Nephron progenitor cell (in vitro differentiated cells): ENCODE measurements at regions not wholly inside any gene's neighbourhood (a gene's known extent, or its start where the extent isn't known, plus 50 kb on each side); places are given as distances from the start of the nearest gene placed in this dataset.

Experiments
- DNase-seq: peaks from one replicate; pipeline ENCODE4 v3.0.0; 2021
- H3K27ac Mint-ChIP-seq: 2 replicates; pipeline ENCODE4 v1.8.0; 2021; ENCODE audit warnings: mild to moderate bottlenecking, moderate library complexity, mixed read lengths
- H3K27me3 Mint-ChIP-seq: 2 replicates; pipeline ENCODE4 v1.8.0; 2021; ENCODE audit warnings: mild to moderate bottlenecking, low read depth, mixed read lengths; ENCODE audit not compliant: poor library complexity
- H3K36me3 Mint-ChIP-seq: 2 replicates; pipeline ENCODE4 v1.8.0; 2021; ENCODE audit warnings: low read depth, mixed read lengths
- H3K4me1 Mint-ChIP-seq: 2 replicates; pipeline ENCODE4 v1.8.0; 2021; ENCODE audit warnings: mixed read lengths
- H3K4me3 Mint-ChIP-seq: 2 replicates; pipeline ENCODE4 v1.8.0; 2021; ENCODE audit warnings: mild to moderate bottlenecking, moderate library complexity, mixed read lengths
- H3K9me3 Mint-ChIP-seq: 2 replicates; pipeline ENCODE4 v1.8.0; 2021; ENCODE audit warnings: mild to moderate bottlenecking, moderate library complexity, mixed read lengths
- TF ChIP-seq, protein P1 (sequence below): fragments of 200-600 bp; sonication (generic); IDR thresholded peaks from 2 replicates; pipeline ENCODE4 v1.5.0; 2021; ENCODE audit warnings: antibody characterized with exemption

DNA sequence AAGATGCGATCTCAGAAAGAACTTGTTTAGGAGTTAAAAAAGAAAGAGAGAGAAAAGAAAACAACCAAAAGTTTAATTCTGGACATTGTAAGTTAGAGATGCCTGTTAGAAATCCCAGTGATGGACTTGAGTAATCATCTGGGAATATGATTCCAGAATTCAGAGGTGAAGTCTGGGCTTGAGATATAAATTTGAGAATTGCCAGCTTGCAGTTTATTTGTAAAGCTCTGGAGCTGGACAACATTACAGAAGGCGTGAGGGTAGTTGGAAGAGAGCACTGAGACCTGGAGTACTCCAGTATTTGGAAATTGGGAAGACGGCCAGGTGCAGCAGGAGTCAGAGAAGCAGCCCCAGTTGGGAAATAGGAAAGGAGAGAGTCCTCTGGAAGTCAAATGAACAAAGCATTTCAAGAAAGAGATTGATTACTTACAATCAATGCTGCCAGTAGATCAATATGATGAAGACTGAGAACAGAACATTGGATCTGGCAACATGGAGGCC lies 128.8 kb upstream of the ARHGAP28 start:
- H3K36me3 Mint-ChIP-seq, result no peaks in the 10 kb centered on the region
- H3K27me3 Mint-ChIP-seq, result peaks cover 5% of the 10 kb centered on the region
- DNase-seq, result no peak
- H3K4me1 Mint-ChIP-seq, result peaks cover 24% of the 10 kb centered on the region
- TF ChIP-seq, protein P1, sequence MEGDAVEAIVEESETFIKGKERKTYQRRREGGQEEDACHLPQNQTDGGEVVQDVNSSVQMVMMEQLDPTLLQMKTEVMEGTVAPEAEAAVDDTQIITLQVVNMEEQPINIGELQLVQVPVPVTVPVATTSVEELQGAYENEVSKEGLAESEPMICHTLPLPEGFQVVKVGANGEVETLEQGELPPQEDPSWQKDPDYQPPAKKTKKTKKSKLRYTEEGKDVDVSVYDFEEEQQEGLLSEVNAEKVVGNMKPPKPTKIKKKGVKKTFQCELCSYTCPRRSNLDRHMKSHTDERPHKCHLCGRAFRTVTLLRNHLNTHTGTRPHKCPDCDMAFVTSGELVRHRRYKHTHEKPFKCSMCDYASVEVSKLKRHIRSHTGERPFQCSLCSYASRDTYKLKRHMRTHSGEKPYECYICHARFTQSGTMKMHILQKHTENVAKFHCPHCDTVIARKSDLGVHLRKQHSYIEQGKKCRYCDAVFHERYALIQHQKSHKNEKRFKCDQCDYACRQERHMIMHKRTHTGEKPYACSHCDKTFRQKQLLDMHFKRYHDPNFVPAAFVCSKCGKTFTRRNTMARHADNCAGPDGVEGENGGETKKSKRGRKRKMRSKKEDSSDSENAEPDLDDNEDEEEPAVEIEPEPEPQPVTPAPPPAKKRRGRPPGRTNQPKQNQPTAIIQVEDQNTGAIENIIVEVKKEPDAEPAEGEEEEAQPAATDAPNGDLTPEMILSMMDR, result no peak
- H3K9me3 Mint-ChIP-seq, result no peaks in the 10 kb centered on the region
- H3K27ac Mint-ChIP-seq, result no peak overlapping the region
- no peak overlapping the region for H3K4me3 Mint-ChIP-seq

DNA sequence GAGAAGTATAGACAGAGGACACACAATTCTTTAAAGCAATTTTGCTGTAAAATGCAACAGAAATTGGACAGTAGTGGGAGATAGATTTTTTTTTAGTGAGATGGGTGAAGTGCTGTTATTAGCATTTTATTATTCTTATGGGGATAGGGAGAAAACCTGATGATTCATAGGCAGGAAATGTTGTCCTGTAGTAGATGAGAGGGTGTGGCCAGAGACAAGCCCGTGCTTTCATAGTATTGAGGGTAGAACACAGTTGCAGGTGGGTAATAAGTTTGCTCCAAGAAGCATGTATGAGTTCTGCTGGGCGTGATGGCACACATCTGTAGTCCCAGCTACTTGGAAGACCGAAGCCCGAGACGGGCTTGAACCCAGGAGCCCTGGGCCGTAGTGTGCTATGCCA lies 128.3 kb upstream of the ARHGAP28 start:
- Mint-ChIP-seq H3K9me3 (no peaks in the 10 kb centered on the region), H3K27ac (no peak overlapping the region), H3K36me3 (no peaks in the 10 kb centered on the region), H3K4me1 (peaks cover 27% of the 10 kb centered on the region), H3K4me3 (no peak overlapping the region), H3K27me3 (peaks cover 5% of the 10 kb centered on the region)
- TF ChIP-seq, protein P1, result no peak
- DNase-seq, result no peak

DNA sequence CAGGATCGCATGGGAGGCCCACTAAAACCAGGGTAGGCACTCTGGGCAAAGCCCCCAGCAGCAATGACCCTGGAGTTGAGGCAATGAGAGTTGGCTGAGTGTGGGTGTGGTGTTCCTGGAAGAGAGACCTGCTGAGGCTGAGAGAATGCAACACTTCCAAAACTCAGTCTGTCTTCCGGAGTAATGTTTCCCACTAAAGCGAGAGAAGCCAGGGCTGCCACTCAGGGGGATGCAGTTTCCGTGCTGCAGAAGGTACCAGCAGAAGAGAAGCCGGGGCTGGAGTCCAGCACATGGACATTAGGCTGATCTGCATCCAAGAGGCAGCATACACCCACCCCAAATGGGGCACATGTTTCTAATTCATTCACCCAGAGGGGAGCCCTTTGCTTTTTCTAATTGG lies 127.2 kb upstream of the ARHGAP28 start:
- H3K9me3 Mint-ChIP-seq, result no peaks in the 10 kb centered on the region
- no peaks in the 10 kb centered on the region for H3K36me3 Mint-ChIP-seq
- H3K4me3 Mint-ChIP-seq, result no peak overlapping the region
- H3K4me1 Mint-ChIP-seq, result peaks cover 27% of the 10 kb centered on the region
- peaks cover 5% of the 10 kb centered on the region for H3K27me3 Mint-ChIP-seq
- DNase-seq, result no peak
- TF ChIP-seq, protein P1, result no peak
- no peak overlapping the region for H3K27ac Mint-ChIP-seq

DNA sequence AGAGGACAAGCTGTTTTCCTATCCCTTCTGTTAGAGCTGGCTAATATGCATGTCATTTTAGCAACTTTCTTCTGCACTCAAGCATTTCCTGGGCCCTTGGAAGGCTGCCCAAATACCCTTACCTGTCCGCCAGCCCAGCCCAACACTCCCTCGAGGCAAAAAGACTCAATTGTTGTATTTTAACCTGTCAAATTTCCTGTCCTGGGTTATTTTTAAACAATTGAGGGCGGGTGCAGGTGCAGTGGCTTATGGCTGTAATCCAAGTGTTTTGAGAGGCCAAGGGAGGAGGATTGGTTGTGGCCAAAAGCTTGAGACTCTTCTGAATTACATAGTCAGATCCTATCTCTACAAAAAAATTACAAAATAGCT lies 125.0 kb upstream of the ARHGAP28 start:
- TF ChIP-seq, protein P1, result no peak
- peaks cover 5% of the 10 kb centered on the region for H3K27me3 Mint-ChIP-seq
- no peak overlapping the region for H3K4me3 Mint-ChIP-seq
- no peaks in the 10 kb centered on the region for H3K9me3 Mint-ChIP-seq
- H3K27ac Mint-ChIP-seq, result no peak overlapping the region
- DNase-seq, result no peak
- H3K4me1 Mint-ChIP-seq, result peaks cover 17% of the 10 kb centered on the region
- no peaks in the 10 kb centered on the region for H3K36me3 Mint-ChIP-seq

DNA sequence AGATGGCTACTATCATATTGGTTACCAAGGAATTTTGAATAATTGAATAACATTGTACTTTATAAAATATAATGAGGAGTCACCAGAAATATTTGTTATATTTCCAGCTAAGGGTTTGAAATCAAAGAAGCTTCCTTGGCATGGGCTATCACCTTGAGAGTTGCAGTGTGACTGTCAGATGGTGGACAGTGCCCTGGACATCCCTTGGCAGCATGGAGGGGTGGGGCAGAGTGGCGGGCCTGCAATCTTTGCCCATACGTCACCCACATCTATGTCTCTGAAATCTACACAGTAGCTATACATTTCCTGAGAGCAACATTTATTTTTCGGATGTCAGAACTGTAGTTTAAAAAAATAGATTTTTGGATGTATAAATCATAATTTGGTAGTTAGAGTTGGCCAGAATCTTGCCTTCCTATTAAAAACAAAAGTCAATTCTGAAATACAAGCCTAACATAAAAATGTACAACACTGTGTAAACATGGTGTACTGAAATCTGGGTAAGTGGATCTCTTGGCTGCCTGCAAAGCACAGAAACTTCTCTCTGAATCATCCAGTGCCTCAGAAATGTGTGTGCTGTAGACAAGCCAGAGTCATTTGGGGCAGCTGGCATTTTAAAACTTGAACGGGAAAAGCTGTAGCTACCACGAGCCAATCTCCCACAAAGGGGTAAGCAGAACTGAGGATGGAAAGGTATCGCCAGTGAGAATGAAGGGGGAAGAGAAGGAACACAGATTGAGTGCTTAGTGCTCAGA lies 124.2 kb upstream of the ARHGAP28 start:
- TF ChIP-seq, protein P1, result no peak
- Mint-ChIP-seq H3K4me3 (no peak overlapping the region), H3K36me3 (no peaks in the 10 kb centered on the region), H3K4me1 (peaks cover 24% of the 10 kb centered on the region), H3K9me3 (no peaks in the 10 kb centered on the region), H3K27ac (no peak overlapping the region), H3K27me3 (peaks cover 5% of the 10 kb centered on the region)
- DNase-seq, result no peak
